Lower leg skin (tissue), 3 donors: ENCODE measurements at regions not wholly inside any gene's neighbourhood (a gene's known extent, or its start where the extent isn't known, plus 50 kb on each side); places are given as distances from the start of the nearest gene placed in this dataset.

Experiments used
- CTCF ChIP-seq, 3 donors: fragments of 450-650 bp; IDR thresholded peaks; one replicate each; pipeline ENCODE4 v1.5.1; 2016; ENCODE audit warnings: antibody characterized with exemption in 3 of 3, mild to moderate bottlenecking in 3 of 3, moderate library complexity in 2 of 3
- POLR2A ChIP-seq, 2 donors: fragments of 450-650 bp; IDR thresholded peaks; one replicate each; pipeline ENCODE4 v1.6.1; 2016 to 2017; ENCODE audit warnings: antibody characterized with exemption in 2 of 2, mild to moderate bottlenecking in 1 of 2, moderate library complexity in 1 of 2

DNA sequence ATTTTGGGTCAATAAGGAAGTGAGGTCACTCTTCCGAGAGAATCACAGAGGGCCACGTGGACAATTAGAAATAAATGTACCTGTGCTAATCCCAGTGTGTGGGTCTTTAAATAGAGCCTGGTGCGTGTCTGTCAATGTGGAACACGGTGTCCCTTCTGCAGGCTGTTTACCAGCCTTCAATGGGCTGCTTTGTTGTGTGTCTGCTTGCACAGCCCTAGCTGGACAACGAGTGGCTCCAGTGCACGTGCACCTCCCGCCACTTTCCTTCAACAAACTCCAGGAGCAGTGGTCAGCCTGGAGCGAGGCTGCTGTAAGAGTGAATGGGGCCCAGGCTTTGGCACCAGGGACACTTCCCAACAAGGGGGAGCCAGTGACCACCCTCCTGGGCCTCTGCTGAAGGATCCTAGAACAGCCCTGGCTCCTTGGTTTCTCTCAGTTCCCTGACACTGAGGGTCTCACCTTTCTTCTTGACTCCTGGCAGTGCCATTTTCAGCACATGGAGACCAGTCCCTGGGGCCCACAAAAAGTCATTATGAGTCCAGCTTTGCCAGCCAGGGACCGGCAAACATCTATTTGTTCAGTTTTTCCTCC, 76.1 kb downstream of the ISG20 start:
- TF ChIP-seq CTCF (IDR thresholded peaks at IDR 0.05) (no peak), POLR2A (IDR thresholded peaks at IDR 0.05) (no peak)
